Esophagus squamous epithelium (tissue), 5 donors: ENCODE measurements at regions not wholly inside any gene's neighbourhood (a gene's known extent, or its start where the extent isn't known, plus 50 kb on each side); places are given as distances from the start of the nearest gene placed in this dataset.

Experiments
- DNase-seq: peaks from one replicate; lab custom pipeline; 2025; lab: John Stamatoyannopoulos, UW
- H3K27ac ChIP-seq, 4 donors: fragments of 200-600 bp; sonication (generic); one replicate each; pipeline ENCODE4 v1.5.1; 2016 to 2019; ENCODE audit warnings: mild to moderate bottlenecking in 1 of 4
- H3K27me3 ChIP-seq, 4 donors: fragments of 200-600 bp; sonication (generic); 1 replicate in 3 of 4; 2 replicates in 1 of 4; pipeline versions ENCODE4 v1.5.1 to v1.6.0; 2017 to 2021; ENCODE audit warnings: antibody characterized with exemption in 1 of 4
- H3K36me3 ChIP-seq, 3 donors: fragments of 200-600 bp; sonication (generic); one replicate each; pipeline ENCODE4 v1.5.1; 2016 to 2019
- H3K4me1 ChIP-seq, 3 donors: fragments of 200-600 bp; sonication (generic); one replicate each; pipeline ENCODE4 v1.5.1; 2017 to 2019
- H3K4me3 ChIP-seq, 4 donors: fragments of 200-600 bp; sonication (generic); 1 replicate in 3 of 4; 2 replicates in 1 of 4; pipeline ENCODE4 v1.5.1; 2016 to 2019; ENCODE audit warnings: mild to moderate bottlenecking in 2 of 4, moderate library complexity in 1 of 4
- H3K9me3 ChIP-seq, 3 donors: fragments of 200-600 bp; sonication (generic); one replicate each; pipeline ENCODE4 v1.5.1; 2016 to 2019
- CTCF ChIP-seq, 6 experiments: fragments of 450-650 bp in 4 of 6; fragments of 200-600 bp in 2 of 6; sonication (generic) in 2 of 6; IDR thresholded peaks; one replicate each; pipeline ENCODE4 v1.5.1; 2016 to 2019; ENCODE audit warnings: antibody characterized with exemption in 6 of 6, mild to moderate bottlenecking in 4 of 6, moderate library complexity in 4 of 6
- POLR2A ChIP-seq, 4 donors: fragments of 450-650 bp; IDR thresholded peaks; one replicate each; pipeline ENCODE4 v1.6.1; 2017; ENCODE audit warnings: antibody characterized with exemption in 4 of 4, mild to moderate bottlenecking in 4 of 4, moderate library complexity in 3 of 4
- WGBS, 2 donors: methylation state at CpG; one replicate each; pipeline ENCODE4 v1.1.5; 2018; 5-methylcytosine and 5-hydroxymethylcytosine counted together
- intact Hi-C: fragments of 100-400 bp; cut with DNase I; formaldehyde crosslinking; loops from one replicate; pipeline ENCODE4 v1.15.0; 2022
- donor health status: DM: yes; HTN: yes; CAD: no.

- H3K27me3 ChIP-seq = no peaks in the 10 kb centered on the region
- no peak for DNase-seq
- intact Hi-C loops = no loop called here
- H3K36me3 ChIP-seq = no peaks in the 10 kb centered on the region
- peak overlapping the region in 3 of 4 donors; percentile 3 to 63 (median 29) for H3K27ac ChIP-seq
- H3K4me1 ChIP-seq = no peaks in the 10 kb centered on the region
- TF ChIP-seq POLR2A (IDR thresholded peaks at IDR 0.05) = no peak
- H3K4me3 ChIP-seq = no peak overlapping the region
- H3K9me3 ChIP-seq = no peaks in the 10 kb centered on the region
- WGBS, 2 donors = 67 to 75% methylated on average over 10 of the region's 10 CpGs
Measured at GRCh38 chr2:226477221-226478108, 322.2 kb downstream of the IRS1 start.

- no peak for DNase-seq
- no peaks in the 10 kb centered on the region for H3K4me1 ChIP-seq
- no peak overlapping the region for H3K4me3 ChIP-seq
- H3K27me3 ChIP-seq = no peaks in the 10 kb centered on the region
- no peaks in the 10 kb centered on the region for H3K36me3 ChIP-seq
- WGBS, 2 donors = 32 to 34% methylated on average over 2 of the region's 2 CpGs
- H3K9me3 ChIP-seq = no peaks in the 10 kb centered on the region
- TF ChIP-seq POLR2A (IDR thresholded peaks at IDR 0.05) (no peak), CTCF (IDR thresholded peaks at IDR 0.05) (no peak)
- intact Hi-C loops = no loop called here
- no peak overlapping the region for H3K27ac ChIP-seq
Measured at GRCh38 chr2:226475650-226476049, 324.0 kb downstream of the IRS1 start.

GRCh38 chr2:226474131-226474530 is 325.5 kb downstream of the IRS1 start:
- Histone ChIP-seq H3K27ac (no peak overlapping the region), H3K36me3 (no peaks in the 10 kb centered on the region), H3K27me3 (no peaks in the 10 kb centered on the region), H3K9me3 (no peaks in the 10 kb centered on the region), H3K4me1 (no peaks in the 10 kb centered on the region), H3K4me3 (no peak overlapping the region)
- DNase-seq = no peak
- TF ChIP-seq POLR2A (IDR thresholded peaks at IDR 0.05) = no peak
- TF ChIP-seq CTCF (IDR thresholded peaks at IDR 0.05) = no peak
- intact Hi-C loops = no loop called here

- H3K27me3 ChIP-seq = no peaks in the 10 kb centered on the region
- no peak overlapping the region for H3K4me3 ChIP-seq
- no peak overlapping the region for H3K27ac ChIP-seq
- H3K9me3 ChIP-seq = no peaks in the 10 kb centered on the region
- H3K36me3 ChIP-seq = no peaks in the 10 kb centered on the region
- H3K4me1 ChIP-seq = no peaks in the 10 kb centered on the region
- TF ChIP-seq CTCF (IDR thresholded peaks at IDR 0.05) = no peak
- no peak for TF ChIP-seq POLR2A (IDR thresholded peaks at IDR 0.05)
- 50 to 78% methylated on average over 2 of the region's 2 CpGs for WGBS, 2 donors
- intact Hi-C loops = no loop called here
- no peak for DNase-seq
Measured at GRCh38 chr2:226471987-226472470, 327.6 kb downstream of the IRS1 start.

- H3K36me3 ChIP-seq = no peaks in the 10 kb centered on the region
Measured at GRCh38 chr2:226467633-226468032, 332.0 kb downstream of the IRS1 start.

More at GRCh38 chr2:226467633-226468032, 332.0 kb downstream of the IRS1 start:
- H3K27ac ChIP-seq = no peak overlapping the region
- no peak for TF ChIP-seq CTCF (IDR thresholded peaks at IDR 0.05)
- TF ChIP-seq POLR2A (IDR thresholded peaks at IDR 0.05) = no peak
- H3K4me3 ChIP-seq = no peak overlapping the region
- DNase-seq = no peak
- H3K4me1 ChIP-seq = no peaks in the 10 kb centered on the region
- intact Hi-C loops = no loop called here
- WGBS, 2 donors = 75 to 92% methylated on average over 2 of the region's 2 CpGs
- no peaks in the 10 kb centered on the region for H3K9me3 ChIP-seq
- H3K27me3 ChIP-seq = no peaks in the 10 kb centered on the region
